DMS114 treated with DMSO at 0.1 percent for 48 hours (cell line): ENCODE measurements at regions not wholly inside any gene's neighbourhood (a gene's known extent, or its start where the extent isn't known, plus 50 kb on each side); places are given as distances from the start of the nearest gene placed in this dataset.

Experiments
- DNase-seq: peaks from one replicate; lab custom pipeline; 2025; ENCODE audit not compliant: unreplicated experiment; lab: John Stamatoyannopoulos, UW

DNA sequence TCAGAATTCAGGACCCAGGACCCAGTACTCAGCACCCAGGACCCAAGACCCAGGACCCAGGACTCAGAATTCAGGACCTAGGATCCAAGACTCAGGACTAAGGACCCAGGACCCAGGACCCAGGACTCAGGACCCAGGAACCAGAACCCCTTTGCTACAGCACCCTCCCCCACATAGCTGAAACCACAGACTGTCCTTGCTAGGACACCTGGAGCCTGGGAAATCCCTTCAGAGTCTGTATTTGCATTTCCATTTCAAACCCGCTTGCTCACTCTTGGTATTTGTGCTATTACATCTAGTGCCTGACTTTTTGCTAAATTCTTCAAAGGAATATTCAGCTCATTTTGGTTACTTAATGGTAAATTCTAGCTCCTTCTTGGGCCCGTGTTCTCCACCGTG lies 275.8 kb upstream of the MAF start:
- no peak for DNase-seq

DNA sequence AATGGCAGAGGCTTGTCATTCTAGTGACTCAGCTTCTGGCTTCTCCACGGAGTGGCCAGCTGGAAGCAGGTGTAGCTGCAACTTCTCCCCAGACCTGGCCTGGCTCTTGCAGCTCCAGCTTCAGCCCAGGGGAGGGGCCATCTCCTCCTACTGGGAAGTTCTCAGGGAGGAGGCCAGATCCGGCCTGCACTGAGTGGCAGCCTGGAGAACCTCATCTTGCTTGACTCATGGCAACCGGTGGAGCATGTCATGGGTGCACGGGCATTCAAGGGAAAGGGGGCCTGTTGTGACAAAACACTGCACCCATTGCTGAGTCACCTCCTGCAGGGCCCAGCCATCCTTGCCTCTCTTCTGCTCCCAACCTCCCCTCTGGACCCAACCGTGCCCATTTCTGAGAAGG lies 273.9 kb upstream of the MAF start:
- no peak for DNase-seq

DNA sequence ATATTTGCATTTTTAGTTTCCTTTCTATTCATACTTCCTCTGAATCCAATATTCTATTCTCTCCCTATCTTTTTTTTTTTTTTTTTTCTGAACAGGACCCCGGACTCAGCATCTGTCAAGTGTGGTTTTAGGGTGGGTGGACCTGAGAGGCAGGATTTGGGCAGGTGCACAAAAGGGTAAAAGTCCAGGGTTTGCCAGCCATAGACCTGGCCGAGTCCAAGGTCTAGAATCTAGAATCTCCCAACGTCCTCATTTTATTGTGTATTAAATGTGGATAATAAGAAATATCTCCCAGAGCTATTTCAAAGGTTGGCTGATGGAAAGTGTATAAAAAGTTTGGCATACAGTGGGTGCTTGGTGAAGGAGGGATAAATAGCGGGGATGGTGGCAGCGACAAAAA lies 273.3 kb upstream of the MAF start:
- no peak for DNase-seq

DNA sequence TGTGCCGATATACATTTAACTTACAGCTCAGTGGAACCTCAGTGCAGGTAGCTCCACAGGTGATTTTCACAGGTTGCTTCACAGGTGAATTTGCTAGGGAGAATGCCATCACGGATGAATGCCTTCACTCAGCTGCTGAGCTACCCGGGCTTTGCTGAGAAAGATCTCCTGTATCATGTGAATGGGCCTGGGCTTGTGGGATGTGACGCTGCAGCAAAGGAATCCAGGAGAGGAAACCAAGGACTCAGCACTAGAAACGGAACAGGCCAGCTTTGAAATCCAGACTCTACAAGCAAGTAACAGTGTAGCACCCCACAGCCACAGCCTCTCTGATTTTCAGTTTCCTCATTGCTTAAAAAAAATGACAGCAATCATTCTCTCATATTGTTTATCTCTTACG lies 271.4 kb upstream of the MAF start:
- DNase-seq = no peak

DNA sequence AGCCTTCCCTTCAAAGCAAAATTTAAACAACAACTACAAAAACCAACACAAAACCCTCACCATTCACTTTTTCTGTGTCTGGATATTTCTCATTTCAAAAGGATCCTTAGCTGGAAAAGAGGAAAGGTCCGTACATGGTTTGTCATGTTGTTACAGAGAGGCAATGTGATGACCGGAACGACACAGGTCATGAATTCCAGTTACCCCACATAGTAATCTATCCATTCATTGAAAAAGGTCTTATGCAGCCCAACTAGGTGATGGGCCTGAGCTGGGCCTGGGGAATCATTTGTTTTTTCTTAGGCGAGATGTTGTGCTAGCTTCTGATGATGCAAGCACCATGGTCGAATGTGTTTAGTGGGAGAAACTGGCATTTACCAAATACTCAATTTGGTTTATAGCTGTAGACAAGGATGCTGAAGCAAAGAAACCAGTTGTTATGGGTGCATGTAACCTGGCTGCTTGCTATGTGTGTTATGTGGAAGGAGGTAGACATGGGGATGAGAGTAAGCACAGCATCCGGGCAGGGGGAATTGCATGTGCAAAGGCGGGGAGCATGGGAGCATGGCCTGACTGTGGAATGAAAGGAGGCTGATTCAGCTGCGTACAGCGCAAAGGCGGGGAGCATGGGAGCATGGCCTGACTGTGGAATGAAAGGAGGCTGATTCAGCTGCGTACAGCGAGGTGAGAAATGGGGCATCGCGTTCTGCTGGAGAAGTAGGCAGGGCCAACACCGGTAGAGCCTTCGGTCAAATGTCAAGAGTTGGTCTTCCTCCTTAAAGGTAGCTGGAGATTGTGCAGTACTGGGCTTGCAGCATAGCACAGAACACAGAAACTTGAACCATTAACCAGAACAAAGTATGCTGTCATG lies 269.7 kb upstream of the MAF start:
- DNase-seq = no peak

DNA sequence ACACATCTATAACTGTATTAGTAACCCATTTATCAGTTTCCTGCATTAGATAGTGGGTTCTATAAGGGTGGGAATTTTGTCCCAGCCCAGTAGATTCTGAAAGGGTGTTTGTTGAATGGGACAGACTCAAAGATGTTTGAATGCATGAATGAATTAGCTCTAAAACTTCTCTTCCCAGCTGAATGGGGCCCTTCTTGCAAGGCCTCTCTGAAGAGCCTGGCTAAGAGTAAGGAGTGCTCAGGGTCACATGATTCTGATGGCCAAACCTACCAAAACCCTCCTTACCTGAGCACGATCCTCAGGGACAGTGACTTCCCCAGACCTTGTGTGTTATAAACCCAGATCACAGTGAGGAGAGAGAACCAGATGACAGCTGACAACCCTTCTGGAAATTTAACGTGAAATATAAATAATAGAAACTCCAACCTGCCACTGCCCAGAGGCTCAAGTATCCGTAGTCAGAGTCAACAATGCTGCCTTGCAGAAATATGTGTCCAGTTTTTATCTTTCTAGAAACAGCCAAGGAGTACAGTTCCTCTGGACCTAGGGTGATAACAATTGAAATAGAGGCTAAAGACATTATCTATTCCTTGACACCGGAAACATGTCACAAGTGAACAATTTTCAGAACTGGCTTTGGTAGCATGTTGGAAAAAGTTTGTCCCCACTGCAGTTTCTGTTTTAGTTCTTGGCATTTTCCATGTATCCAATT lies 268.9 kb upstream of the MAF start:
- no peak for DNase-seq

DNA sequence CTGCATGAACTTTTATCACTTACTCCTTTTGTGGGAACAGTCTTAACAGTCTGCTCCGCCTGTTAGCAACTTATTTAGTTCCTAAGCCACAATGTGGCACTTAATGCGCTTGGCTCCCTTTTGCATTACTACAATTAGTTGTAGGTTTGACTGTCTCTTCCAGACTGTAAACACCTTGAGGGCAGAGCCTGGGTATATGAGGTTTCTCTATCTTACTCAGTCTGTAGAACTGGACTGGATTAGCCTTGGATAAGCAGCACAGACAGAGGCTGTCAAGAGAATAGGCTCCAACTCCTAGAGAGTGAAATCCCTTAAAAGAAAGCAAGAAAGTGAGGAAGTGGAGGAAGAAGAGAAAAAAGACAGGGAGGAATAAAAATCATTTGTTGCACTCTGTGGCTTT lies 268.3 kb upstream of the MAF start:
- DNase-seq = no peak

DNA sequence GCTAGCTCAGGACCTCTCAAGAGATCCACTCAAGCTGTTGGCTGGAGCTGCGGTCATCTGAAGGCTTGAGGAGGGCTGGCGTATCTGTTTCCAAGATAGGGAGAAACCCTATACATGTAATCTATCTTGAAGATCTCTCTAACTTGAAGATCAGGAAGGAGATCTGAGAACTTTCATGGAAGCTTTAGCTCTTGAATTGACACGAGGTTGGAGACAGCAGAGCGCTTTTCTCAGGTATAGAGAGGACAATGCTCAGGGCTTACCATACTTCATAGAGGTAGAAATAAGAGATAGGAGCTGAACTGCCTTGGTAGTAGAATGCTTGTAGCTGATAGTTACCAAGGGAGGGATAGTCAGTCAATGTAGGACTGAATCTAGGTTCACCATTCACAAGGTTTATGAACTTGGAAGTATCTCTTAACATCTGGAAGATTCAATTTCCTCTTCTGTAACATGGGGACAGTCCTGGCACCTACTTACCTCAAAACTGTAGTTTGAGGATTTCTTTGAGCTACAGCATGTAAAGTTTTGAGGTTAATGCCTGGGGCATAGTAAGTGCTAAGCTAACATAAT lies 267.0 kb upstream of the MAF start:
- DNase-seq = no peak

DNA sequence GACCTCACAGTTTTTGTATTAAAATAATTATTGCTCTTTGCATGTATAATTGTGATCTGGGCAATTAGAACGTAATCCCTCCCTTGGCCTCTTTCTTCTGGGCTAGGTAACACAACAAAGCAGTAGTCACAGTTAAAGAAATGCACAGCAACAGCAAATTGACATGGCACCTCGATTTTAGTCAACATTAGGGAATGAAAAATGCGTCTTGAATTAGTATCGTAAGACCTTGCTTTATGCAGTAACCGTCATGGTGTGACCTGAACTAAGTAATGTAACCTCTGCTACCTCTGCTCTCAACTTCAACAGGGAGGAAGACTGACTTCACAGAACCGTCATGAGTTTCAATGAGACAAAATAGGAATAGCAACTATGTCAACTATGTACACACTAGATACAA lies 265.4 kb upstream of the MAF start:
- no peak for DNase-seq

DNA sequence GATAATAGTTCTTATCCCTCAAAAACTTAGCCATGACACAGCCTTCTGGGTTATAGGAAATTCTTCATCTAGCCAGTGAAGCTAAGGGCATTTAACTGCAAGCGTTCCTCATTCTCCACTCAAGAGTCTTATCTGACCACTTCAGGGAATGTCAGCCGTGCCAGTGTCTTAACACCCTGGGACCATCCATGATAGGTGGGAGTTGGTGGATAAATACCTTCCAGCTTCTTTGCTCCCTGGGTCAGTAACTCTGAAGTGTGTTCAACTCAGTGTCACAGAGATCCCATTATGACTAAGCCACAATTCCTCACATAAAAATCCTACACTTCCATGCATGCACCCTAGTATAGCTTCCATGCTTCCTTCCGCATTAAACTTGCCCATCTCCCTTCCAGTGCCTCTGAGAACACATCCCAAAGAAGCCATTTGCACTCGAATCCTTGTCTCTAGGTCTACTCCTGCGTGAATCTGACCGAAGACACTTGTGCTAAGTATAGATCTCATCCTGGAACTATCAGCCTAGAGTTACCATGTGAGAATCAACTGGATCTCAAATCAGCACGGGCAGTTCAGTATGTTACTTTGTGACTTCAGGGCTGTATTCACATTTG lies 264.3 kb upstream of the MAF start:
- DNase-seq = no peak

DNA sequence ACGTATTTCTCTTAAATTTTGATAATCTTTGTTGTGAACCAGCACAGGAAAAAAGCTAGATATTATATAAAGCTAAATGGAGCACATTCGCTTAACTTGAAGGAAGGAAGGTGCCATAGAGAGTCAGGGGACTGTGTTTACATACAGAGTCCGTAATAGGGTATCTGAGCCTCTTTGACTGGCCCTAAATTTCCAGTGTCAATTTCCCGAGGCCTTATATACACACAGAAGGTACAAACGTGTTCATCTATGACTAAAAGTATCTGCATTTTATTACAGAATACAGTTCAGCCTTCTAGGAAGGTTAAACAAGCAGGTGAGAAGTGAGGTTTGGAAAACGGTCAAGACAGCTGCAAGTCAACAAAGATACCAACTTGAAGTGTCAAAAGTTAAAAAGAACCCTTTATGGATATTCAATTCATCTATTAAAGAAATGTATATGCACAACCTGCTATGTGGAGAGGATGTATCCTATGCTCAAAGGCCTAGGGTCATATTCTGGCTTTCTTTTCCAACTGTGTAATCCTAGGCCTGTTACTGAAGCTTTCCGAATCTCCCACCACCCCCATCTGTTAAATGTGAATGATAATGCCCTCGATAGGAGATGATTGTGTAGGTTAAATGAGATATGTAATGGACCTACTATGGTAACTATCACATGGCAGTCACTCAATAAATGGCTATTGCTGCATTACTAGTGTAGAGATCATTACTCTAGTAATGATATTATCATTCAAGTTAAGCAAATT lies 263.7 kb upstream of the MAF start:
- no peak for DNase-seq

DNA sequence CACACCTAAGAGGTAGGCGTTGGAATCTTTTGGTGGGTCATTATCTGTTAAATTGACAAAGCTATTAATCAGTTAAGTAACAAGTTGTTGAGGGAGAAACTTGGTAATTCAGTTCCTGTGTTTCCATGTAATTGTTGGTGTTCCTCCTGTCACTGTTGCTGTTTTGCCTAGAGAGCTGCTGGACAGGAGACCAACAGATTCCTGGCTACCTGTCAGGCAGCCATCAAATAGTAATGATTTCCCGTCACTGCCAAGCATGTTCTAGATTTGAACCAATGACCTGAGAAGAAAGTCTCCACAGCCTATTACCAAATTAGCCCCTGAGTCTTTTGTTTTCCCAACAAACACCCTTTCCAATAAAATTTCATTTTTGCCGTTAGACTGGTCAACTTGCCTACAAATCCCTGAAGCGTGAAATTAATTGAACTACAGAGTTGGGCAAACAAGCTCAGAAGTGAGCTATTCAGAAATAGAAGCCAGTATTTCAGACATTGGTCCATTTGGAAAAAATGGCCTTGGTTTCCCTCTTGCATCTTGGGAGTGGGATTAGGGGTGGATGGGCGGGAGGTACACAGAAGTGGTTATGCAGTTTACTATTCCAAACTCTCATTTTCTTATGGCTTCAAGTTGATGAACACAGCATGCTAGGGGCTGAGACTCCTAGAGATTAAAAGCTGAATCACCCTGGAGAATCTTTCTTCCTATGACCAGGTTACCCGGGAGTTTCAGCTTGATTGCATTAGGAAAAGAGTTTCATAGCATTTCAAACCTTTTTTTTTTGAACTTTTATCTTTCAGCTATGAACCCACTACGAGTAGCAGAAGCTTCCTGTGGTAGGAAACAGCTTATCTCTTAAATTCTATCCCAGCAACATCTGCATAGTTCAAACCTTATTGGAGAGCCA lies 262.8 kb upstream of the MAF start:
- DNase-seq = no peak

DNA sequence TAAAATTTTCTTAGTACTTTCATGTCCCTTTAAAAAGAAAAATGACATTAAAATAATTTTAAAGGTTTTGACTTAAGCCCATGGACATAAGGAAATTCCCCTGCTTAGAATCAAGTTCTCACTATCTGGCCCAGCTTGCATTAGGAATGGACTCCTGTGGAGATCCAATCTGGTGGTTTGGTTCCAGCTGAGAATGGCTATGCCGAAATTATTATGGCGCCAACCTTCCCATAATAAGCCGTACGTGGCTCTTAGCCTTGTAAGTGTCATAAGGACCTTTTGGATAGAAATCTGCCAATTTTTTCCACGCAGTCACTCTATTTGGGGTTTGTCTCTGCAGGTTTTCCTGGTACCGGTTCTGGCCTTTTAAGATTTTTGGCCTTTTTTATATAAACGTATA lies 262.1 kb upstream of the MAF start:
- DNase-seq = no peak

DNA sequence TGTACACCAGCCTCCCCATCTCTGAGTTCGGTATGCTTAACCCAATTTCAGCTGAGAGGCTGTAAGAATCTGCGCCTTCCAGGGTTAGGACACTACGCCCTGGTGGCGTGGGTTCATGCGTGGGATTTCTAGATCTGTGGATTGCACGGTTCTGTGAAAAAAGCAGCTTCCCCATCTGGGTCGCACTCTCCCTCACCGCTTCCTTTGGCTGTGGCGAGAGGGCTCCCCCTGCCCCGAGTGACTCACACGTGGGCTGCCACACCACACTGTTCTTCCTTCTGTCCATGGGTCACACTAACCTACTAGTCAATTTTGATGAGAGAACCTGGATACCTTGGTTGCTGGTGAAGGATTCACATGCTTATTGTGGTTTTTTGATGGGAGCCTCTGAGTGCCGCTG lies 256.0 kb upstream of the MAF start:
- DNase-seq = no peak

DNA sequence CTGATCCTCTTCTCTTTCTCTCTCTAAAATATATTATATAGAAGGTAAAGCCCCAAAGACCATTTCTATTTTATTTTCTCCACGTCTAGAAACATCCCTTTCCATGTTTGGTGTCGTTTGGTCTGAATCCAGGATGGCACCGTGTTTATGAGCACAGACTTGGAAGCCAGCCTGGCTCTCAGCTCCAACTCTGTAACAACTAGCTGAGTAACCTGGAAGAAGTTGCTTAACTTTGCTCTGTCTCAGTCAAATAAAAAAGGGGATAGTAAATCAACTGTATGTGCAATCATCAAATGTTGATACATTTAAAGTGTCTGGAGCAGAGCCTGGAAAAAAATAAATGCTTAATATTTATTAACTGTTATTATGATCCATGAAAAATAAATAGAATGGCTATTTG lies 249.8 kb upstream of the MAF start:
- no peak for DNase-seq

DNA sequence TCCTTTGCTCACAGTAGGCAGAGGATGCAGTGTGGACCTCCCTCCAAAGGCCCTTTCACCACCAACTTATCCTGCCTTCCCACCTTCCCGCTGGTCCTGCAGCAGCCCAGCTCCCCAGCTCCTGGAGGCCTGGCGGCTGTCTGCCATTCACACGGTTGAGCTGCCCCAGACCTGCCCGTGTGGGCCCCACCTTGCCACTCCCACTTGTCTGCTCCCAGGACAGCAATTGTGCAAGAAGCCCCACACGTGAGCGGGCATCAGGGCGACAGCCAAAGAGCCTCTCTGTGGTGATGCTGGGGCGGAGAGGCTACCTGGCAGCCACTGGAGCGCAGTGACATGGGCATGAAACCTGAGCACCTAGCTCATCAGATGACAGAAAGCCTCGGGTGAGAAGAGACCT lies 248.6 kb upstream of the MAF start:
- DNase-seq = no peak

DNA sequence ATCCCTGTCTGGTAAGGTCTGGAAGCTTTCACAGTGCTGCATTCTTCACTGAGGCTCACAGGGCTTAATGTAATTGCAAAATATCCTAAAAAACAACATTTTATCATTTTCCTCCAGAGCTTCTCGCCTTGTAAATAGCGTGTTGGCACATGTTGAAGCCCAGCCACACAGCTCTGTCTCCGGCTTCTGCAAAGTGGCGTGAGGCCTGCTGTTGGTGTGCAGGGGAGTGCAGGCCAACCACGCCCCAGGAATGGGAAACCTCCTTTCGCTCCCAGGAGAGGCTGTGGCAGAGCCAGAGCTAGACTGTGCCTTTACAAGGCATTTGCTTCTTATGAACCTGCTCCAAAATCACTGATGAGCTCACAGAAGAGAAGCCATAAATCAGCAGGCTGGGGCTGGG lies 248.2 kb upstream of the MAF start:
- DNase-seq = no peak

DNA sequence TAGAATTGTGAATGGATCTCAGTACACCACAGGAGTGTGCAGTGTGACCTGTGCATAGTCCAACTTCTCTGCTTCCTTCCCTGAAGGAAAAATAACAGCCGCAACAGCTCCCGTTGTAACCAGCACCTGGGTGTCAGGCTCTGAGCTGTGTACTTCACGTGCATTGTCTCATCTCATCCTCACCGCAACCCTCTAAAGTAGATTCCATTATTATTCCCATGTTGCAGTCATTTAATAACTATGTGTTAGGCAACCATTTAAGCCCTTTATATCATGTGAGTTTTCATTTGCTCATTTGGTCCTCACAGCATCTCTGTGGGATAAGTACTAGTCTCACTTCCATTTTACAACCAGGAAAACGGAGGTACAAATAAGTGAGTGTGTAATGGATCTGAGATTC lies 247.0 kb upstream of the MAF start:
- no peak for DNase-seq

DNA sequence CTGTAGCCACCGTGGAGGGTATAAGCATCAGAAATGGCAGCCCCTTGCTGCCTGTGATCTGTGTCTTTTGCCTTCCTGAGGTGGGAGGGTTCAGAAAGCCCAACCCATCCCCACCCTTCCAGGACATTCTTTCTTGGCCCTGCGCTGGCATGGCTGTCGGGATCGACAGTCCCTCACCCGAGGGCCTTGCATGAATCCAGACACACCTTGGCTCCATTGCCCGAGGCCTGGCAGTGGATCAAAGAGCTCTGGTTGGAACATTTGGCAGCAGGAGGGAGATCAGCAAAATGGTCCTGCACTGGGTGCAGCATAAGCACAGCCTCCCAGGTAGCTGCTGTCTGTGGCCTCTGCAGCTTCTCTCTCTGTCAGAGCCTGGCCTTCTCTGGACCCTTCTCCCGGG lies 246.6 kb upstream of the MAF start:
- DNase-seq = no peak

DNA sequence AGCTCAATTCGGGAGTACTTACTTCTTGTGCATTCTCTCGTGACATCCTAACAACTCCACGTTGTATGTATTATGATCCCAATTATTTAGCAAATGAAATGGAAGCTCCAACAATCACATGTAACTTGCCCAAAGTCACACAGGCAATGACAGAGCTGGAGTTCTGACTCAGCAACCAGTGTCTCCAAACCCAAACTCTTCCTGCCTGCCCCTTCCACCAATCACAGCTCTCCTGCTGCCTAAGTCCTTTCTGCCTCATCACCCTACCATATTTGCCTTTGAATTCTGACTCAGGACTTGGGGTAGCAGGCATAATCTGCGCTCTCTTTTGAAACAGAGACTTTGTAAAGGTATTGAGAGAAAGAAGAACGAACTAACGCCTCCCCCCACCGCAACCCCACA lies 245.2 kb upstream of the MAF start:
- no peak for DNase-seq
